OCI-LY3 (cell line): ENCODE measurements at regions not wholly inside any gene's neighbourhood (a gene's known extent, or its start where the extent isn't known, plus 50 kb on each side); places are given as distances from the start of the nearest gene placed in this dataset.
"Not testable (repeated sequence)": the region's sequence is repeated elsewhere in the genome, so short reads cannot be mapped to it uniquely, and the experiment has no call there.

Experiments
- EZH2phosphoT487 ChIP-seq: fragments of 200-600 bp; shearing (Covaris generic); IDR thresholded peaks from 2 replicates; pipeline ENCODE4 v1.6.1; 2018; ENCODE audit warnings: antibody characterized with exemption, mixed run types, low read depth
- TF ChIP-seq, protein P1 (sequence below): fragments of 200-600, 300-600 bp; sonication (generic); IDR thresholded peaks from 2 replicates; pipeline ENCODE4 v1.5.1; 2014; ENCODE audit warnings: antibody characterized with exemption, low read length, low read depth

DNA sequence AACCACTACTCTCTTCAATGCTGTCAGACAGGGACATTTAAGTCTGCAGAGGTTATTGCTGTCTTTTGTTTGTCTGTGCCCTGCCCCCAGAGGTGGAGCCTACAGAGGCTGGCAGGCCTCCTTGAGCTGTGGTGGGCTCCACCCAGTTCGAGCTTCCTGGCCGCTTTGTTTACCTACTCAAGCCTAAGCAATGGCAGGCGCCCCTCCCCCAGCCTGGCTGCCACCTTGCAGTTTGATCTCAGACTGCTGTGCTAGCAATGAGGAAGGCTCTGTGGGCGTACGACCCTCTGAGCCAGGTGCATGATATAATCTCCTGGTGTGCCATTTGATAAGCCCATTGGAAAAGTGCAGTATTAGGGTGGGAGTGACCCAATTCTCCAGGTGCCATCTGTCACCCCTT lies 628.7 kb downstream of the GABRG2 start:
- TF ChIP-seq, protein P1, sequence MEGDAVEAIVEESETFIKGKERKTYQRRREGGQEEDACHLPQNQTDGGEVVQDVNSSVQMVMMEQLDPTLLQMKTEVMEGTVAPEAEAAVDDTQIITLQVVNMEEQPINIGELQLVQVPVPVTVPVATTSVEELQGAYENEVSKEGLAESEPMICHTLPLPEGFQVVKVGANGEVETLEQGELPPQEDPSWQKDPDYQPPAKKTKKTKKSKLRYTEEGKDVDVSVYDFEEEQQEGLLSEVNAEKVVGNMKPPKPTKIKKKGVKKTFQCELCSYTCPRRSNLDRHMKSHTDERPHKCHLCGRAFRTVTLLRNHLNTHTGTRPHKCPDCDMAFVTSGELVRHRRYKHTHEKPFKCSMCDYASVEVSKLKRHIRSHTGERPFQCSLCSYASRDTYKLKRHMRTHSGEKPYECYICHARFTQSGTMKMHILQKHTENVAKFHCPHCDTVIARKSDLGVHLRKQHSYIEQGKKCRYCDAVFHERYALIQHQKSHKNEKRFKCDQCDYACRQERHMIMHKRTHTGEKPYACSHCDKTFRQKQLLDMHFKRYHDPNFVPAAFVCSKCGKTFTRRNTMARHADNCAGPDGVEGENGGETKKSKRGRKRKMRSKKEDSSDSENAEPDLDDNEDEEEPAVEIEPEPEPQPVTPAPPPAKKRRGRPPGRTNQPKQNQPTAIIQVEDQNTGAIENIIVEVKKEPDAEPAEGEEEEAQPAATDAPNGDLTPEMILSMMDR = not testable (repeated sequence)
- TF ChIP-seq EZH2phosphoT487 = not testable (repeated sequence)
